Thymus (tissue), 11 donors: ENCODE measurements at regions not wholly inside any gene's neighbourhood (a gene's known extent, or its start where the extent isn't known, plus 50 kb on each side); places are given as distances from the start of the nearest gene placed in this dataset.
"Not testable (repeated sequence)": the region's sequence is repeated elsewhere in the genome, so short reads cannot be mapped to it uniquely, and the experiment has no call there.

Experiments
- DNase-seq, 9 donors: peaks; one replicate each; pipeline ENCODE4 v3.0.0-alpha.2; 2013; ENCODE audit warnings: low spot score in 9 of 9, low read depth in 6 of 9, missing footprints in 1 of 9
- H3K27ac ChIP-seq, 2 donors: one replicate each; pipeline ENCODE4 v1.5.1; 2013; ENCODE audit warnings: control low read depth in 1 of 2, low read depth in 1 of 2, low read length in 1 of 2, mild to moderate bottlenecking in 1 of 2, moderate library complexity in 1 of 2
- H3K27me3 ChIP-seq, 2 donors: one replicate each; pipeline ENCODE4 v1.5.1; 2013; ENCODE audit warnings: low read length in 1 of 2; ENCODE audit not compliant: control insufficient read depth in 2 of 2, insufficient read depth in 1 of 2
- H3K36me3 ChIP-seq, 2 donors: one replicate each; pipeline ENCODE4 v1.5.1; 2013; ENCODE audit warnings: low read length in 1 of 2, mild to moderate bottlenecking in 1 of 2, moderate library complexity in 1 of 2; ENCODE audit not compliant: control insufficient read depth in 2 of 2, insufficient read depth in 2 of 2
- H3K4me1 ChIP-seq, 2 donors: one replicate each; pipeline ENCODE4 v1.5.1; 2013; ENCODE audit warnings: low read length in 2 of 2; ENCODE audit not compliant: control insufficient read depth in 2 of 2, insufficient read depth in 2 of 2
- H3K4me3 ChIP-seq, 2 donors: one replicate each; pipeline ENCODE4 v1.5.1; 2013; ENCODE audit warnings: low read length in 2 of 2, control low read depth in 1 of 2, mild to moderate bottlenecking in 1 of 2
- H3K9me3 ChIP-seq, 2 donors: one replicate each; pipeline ENCODE4 v1.5.1; 2013; ENCODE audit warnings: low read length in 1 of 2, mild to moderate bottlenecking in 1 of 2; ENCODE audit not compliant: control insufficient read depth in 2 of 2, insufficient read depth in 1 of 2
- WGBS: extraction: QIAGEN DNeasy Blood & Tissue Kit; methylation state at CpG from one replicate; pipeline ENCODE4 v1.1.7; 2013; 5-methylcytosine and 5-hydroxymethylcytosine counted together
- donor health status: healthy.

DNA sequence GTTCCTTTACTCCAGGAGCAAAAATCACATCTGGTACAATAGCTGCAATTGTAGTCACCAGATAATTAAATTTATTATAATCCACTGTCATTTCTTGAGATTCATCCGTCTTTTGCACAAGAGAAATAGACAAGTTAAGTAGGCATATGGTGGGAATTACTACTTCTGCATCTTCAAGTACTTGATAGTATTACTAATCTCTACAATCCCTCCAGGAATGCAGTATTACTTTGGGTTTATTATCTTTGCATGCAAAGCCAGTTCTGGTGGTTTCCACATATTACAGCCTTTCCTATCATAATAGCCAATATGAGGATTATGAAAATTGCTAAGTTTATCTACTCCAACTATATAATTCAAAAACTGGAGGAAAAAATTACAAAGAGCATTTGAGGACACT is 254.1 kb downstream of the IKZF2 start:
- Histone ChIP-seq H3K9me3 (no peaks in the 10 kb centered on the region), H3K27ac (no peak overlapping the region), H3K4me3 (no peak overlapping the region), H3K27me3 (no peaks in the 10 kb centered on the region), H3K36me3 (no peaks in the 10 kb centered on the region), H3K4me1 (no peaks in the 10 kb centered on the region)
- 100% methylated on average over 1 of the region's 1 CpG for WGBS
- DNase-seq: no peak

DNA sequence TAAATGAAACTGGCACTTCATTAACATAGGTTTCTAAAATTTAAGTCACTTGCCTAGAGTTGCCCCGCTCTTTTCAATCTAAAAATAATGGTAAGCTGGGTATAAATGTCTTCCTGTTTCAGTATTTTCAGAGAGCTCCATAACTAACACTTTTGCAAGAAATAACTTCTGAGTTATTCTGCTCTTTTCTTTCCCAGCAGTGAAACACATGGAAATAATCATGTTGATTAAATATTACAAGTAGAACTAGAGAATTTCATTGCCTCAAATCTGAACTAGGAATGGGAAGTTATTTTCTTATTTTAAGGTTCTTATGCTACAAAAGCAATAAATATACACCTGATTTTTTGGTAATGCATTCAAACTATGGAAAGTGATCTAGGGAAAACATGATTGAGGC is 257.4 kb downstream of the IKZF2 start:
- 93% methylated on average over 1 of the region's 1 CpG for WGBS
- DNase-seq: no peak
- H3K27ac ChIP-seq: no peak overlapping the region
- no peaks in the 10 kb centered on the region for H3K27me3 ChIP-seq
- no peaks in the 10 kb centered on the region for H3K36me3 ChIP-seq
- H3K4me3 ChIP-seq: no peak overlapping the region
- no peaks in the 10 kb centered on the region for H3K4me1 ChIP-seq
- H3K9me3 ChIP-seq: no peaks in the 10 kb centered on the region

DNA sequence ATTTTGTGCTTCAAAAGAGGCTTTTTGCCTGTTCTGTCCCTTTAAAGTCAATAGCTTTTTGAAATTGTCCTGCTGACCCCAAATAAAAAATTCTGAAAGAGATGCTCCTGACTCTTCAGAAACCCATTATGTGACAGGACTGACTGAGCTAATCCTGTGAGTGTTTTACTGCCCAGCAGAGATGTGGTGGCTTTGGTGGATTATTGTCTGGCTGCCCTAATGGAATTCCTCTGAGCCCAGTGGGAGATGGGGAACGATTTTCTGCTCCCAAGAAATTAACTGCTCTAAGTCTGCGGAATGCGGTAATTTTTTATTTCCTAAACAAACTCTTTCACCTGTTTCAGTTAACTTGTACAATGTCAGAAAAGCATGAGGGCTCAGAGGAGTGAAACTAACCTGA is 258.2 kb downstream of the IKZF2 start:
- Histone ChIP-seq H3K36me3 (no peaks in the 10 kb centered on the region), H3K9me3 (no peaks in the 10 kb centered on the region), H3K27ac (no peak overlapping the region), H3K27me3 (no peaks in the 10 kb centered on the region), H3K4me3 (no peak overlapping the region), H3K4me1 (no peaks in the 10 kb centered on the region)
- no peak for DNase-seq
- WGBS: 97% methylated on average over 3 of the region's 3 CpGs

DNA sequence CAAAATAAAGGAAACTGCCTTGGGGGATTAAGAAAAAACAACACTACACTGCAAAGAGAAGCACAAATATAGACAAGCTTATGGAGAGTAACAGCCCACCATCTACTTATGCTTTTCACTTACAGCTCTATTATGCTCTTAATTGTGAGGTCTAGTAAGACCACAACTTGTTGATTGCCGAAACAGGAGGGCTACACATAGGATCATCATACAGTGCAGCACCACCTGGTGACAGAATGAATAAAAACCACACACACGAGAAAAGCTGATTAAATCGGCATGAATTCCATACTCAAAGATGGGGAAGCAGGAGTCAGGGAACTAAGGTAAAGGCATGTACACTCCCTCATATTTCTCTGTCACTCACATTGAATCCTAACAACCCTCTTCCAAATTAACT is 259.2 kb downstream of the IKZF2 start:
- Histone ChIP-seq H3K4me3 (no peak overlapping the region), H3K27ac (no peak overlapping the region), H3K4me1 (no peaks in the 10 kb centered on the region), H3K36me3 (no peaks in the 10 kb centered on the region), H3K9me3 (no peaks in the 10 kb centered on the region), H3K27me3 (no peaks in the 10 kb centered on the region)
- DNase-seq: no peak
- 76% methylated on average over 3 of the region's 3 CpGs for WGBS

DNA sequence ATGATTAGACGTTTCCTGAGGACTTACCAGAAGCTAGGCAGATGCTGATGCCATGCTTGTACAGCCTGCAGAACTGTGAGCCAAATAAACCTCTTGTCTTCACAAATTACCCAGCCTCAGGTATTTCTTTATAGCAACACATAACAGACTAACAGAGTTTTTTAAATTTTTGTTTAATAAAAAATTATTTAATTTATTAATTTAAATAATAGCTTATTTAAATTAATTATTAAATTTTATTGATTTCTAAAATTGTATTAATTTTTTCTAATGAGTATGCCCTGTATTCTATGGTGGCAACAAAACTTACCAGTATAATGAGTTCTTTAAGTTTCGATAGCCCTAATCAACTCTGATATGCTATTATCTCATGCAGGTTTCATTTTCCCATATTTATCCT is 259.8 kb downstream of the IKZF2 start:
- 98% methylated on average over 2 of the region's 2 CpGs for WGBS
- H3K27me3 ChIP-seq: no peaks in the 10 kb centered on the region
- no peaks in the 10 kb centered on the region for H3K9me3 ChIP-seq
- DNase-seq: no peak
- H3K4me3 ChIP-seq: no peak overlapping the region
- no peak overlapping the region for H3K27ac ChIP-seq
- H3K4me1 ChIP-seq: no peaks in the 10 kb centered on the region
- H3K36me3 ChIP-seq: no peaks in the 10 kb centered on the region

DNA sequence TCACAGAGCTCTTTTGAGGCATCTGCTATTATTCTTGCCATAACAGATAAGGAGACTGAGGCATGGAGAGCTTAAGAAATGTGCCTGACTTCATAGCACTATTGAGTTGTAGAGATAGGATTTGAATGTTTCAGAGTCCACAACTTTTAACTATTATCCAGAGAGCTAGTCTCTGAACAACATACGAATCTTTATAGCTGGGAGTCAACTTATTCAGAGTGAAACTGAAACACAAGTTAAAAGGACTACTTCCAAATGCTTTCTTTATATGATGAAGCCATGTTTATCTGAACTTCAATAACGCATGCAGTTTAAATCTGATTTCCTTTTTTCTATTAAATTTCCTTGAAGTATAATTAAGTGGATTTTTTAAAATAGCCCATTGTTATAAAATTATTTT is 268.8 kb downstream of the IKZF2 start:
- DNase-seq: no peak
- WGBS: 81% methylated on average over 2 of the region's 2 CpGs
- H3K27ac ChIP-seq: no peak overlapping the region
- no peaks in the 10 kb centered on the region for H3K4me1 ChIP-seq
- H3K36me3 ChIP-seq: peaks cover 0 to 5% of the 10 kb centered on the region in 2 donors
- no peak overlapping the region for H3K4me3 ChIP-seq
- peaks cover 0 to 3% of the 10 kb centered on the region in 2 donors for H3K9me3 ChIP-seq
- H3K27me3 ChIP-seq: no peaks in the 10 kb centered on the region

DNA sequence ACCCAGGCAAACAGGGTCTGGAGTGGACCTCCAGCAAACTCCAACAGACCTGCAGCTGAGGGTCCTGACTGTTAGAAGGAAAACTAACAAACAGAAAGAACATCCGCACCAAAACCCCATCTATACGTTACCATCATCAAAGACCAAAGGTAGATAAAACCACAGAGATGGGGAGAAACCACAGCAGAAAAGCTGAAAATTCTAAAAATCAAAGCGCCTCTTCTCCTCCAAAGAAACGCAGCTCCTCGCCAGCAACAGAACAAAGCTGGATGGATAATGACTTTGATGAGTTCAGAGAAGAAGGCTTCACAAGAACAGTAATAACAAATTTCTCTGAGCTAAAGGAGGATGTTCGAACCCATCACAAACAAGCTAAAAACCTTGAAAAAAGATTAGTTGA is 274.9 kb downstream of the IKZF2 start:
- 13% methylated on average over 6 of the region's 6 CpGs for WGBS
- H3K9me3 ChIP-seq: peaks cover 2 to 12% of the 10 kb centered on the region in 2 donors
- H3K4me1 ChIP-seq, H3K36me3 ChIP-seq, H3K27me3 ChIP-seq, H3K4me3 ChIP-seq, H3K27ac ChIP-seq: not testable (repeated sequence)
- peak in 1 of 9 donors; percentile 34 for DNase-seq

DNA sequence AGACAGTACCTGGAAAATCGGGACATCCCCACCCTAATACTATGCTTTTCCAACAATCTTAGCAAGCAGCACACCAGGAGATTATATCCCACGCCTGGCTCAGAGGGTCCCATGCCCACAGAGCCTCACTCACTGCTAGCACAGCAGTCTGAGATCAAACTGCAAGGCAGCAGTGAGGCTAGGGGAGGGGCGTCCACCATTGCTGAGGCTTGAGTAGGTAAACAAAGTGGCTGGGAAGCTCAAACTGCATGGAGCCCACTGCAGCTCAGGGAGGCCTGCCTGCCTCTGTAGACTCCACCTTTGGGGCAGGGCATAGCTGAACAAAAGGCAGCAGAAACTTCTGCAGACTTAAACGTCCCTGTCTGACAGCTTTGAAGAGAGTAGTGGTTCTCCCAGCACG is 275.5 kb downstream of the IKZF2 start:
- H3K27ac ChIP-seq, H3K4me3 ChIP-seq, H3K36me3 ChIP-seq, H3K4me1 ChIP-seq, DNase-seq, H3K27me3 ChIP-seq: not testable (repeated sequence)
- peaks cover 2 to 12% of the 10 kb centered on the region in 2 donors for H3K9me3 ChIP-seq
- 86% methylated on average over 5 of the region's 5 CpGs for whole genome bisulfite sequencing

DNA sequence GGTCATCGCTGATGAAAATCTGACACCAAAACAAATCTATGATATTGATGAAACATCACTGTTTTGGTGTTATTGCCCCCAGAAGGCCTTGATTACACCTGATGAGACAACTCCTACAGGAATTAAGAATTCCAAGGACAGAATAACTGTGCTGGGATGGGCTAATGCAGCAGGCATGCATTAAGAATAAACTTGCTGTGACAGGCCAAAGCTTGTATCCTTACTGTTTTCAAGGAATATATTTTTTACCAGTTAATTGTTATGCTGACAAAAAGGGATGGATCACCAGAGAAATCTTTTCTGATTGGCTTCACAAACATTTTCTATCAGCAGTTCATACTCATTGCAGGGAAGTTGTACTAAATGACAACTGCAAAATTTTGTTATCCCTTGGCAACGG is 278.2 kb downstream of the IKZF2 start:
- Histone ChIP-seq H3K4me1 (peaks cover 0 to 3% of the 10 kb centered on the region in 2 donors), H3K27ac (no peak overlapping the region), H3K4me3 (no peak overlapping the region), H3K27me3 (no peaks in the 10 kb centered on the region), H3K9me3 (peaks cover 2 to 12% of the 10 kb centered on the region in 2 donors), H3K36me3 (no peaks in the 10 kb centered on the region)
- 98% methylated on average over 2 of the region's 2 CpGs for WGBS
- no peak for DNase-seq

DNA sequence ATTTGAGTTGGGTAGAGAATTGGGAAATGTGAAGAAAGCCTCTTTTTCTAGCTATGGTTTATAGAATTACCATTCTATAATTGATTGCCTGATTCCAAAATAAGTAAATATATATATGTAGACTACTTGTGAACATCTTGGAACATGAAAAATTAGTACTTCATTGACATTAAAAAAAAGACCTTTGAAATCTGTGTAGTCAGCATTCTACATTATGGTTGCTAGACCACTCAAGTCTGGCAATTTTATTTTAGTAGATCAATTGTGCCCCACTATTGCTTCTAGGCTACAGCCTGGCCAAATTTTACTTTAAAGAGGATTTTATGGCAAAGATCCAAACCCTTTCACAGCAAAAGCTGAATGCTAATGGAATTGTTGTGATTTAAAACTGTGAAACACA is 279.8 kb downstream of the IKZF2 start:
- DNase-seq: no peak
- Histone ChIP-seq H3K4me1 (peaks cover 0 to under 1% of the 10 kb centered on the region in 2 donors), H3K9me3 (peaks cover 2 to 12% of the 10 kb centered on the region in 2 donors), H3K27me3 (no peaks in the 10 kb centered on the region), H3K27ac (no peak overlapping the region), H3K4me3 (no peak overlapping the region), H3K36me3 (no peaks in the 10 kb centered on the region)
